Hepatocyte (in vitro differentiated cells): ENCODE measurements at regions not wholly inside any gene's neighbourhood (a gene's known extent, or its start where the extent isn't known, plus 50 kb on each side); places are given as distances from the start of the nearest gene placed in this dataset.

Experiments
- CTCF ChIP-seq: fragments of 200-600 bp; sonication (generic); IDR thresholded peaks from 2 replicates; pipeline ENCODE4 v1.5.1; 2016; ENCODE audit warnings: antibody characterized with exemption, mild to moderate bottlenecking; ENCODE audit not compliant: poor library complexity
- EZH2phosphoT487 ChIP-seq: fragments of 200-600 bp; sonication (generic); IDR thresholded peaks from one replicate; pipeline ENCODE4 v1.6.1; 2018; ENCODE audit warnings: antibody characterized with exemption, mild to moderate bottlenecking, low read depth, moderate library complexity; ENCODE audit not compliant: unreplicated experiment, severe bottlenecking

GRCh38 chr1:209311770-209312169 is 271.7 kb upstream of the CAMK1G start:
- TF ChIP-seq EZH2phosphoT487 (no peak), CTCF (no peak)
